HCT116 (cell line): ENCODE measurements at regions not wholly inside any gene's neighbourhood (a gene's known extent, or its start where the extent isn't known, plus 50 kb on each side); places are given as distances from the start of the nearest gene placed in this dataset.
"Not testable (repeated sequence)": the region's sequence is repeated elsewhere in the genome, so short reads cannot be mapped to it uniquely, and the experiment has no call there.

Experiments used
- ATAC-seq: fragments of 200-7000 bp; cut with Tn5 transposase; 2 replicates; pipeline ENCODE4 v1.9.1; 2020; ENCODE audit warnings: mild to moderate bottlenecking, moderate library complexity
- BruUV-seq: library from RNA; stranded (reverse); fragments of 400-500 nt; replicated peaks from 2 replicates; lab custom pipeline; 2021; lab: Mats Ljungman, UMichigan
- CTCF ChIA-PET: fragments of 300-600 bp; sonication (Branson Sonifier 250); formaldehyde crosslinking; loops from one replicate; lab custom pipeline; 2021; ENCODE audit warnings: antibody characterized with exemption; lab: Charles Lee
- POLR2A ChIA-PET: fragments of 300-600, 350-600 bp; sonication (Branson Sonifier 250); formaldehyde crosslinking; loops from one replicate; lab custom pipeline; 2021; ENCODE audit warnings: antibody characterized with exemption; lab: Charles Lee
- RAD21 ChIA-PET, 2 experiments: fragments of 300-600 bp; sonication (Branson Sonifier 250); formaldehyde crosslinking; loops; one replicate each; lab custom pipeline; 2023; ENCODE audit warnings: low total read pairs in 2 of 2; ENCODE audit not compliant: uncharacterized antibody in 2 of 2, unreplicated experiment in 2 of 2, low non-redundant PET in 1 of 2; lab: Charles Lee
- DNase-seq: peaks from one replicate; pipeline ENCODE4 v3.0.0-alpha.2; 2010; ENCODE audit warnings: low read depth, low spot score
- H2AFZ ChIP-seq: fragments of 200-600 bp; shearing (Covaris generic), sonication (generic); 2 replicates; pipeline ENCODE4 v1.6.1; 2017; ENCODE audit warnings: low read depth, mixed run types, mixed read lengths, antibody characterized with exemption, low read length; ENCODE audit not compliant: poor library complexity, severe bottlenecking
- H3K27ac ChIP-seq: 2 replicates; pipeline ENCODE4 v1.5.1; 2012; ENCODE audit warnings: low read depth, low read length
- H3K27me3 ChIP-seq: fragments of 200-600 bp; sonication (generic); 2 replicates; pipeline ENCODE4 v1.6.1; 2016; ENCODE audit warnings: mixed run types, low read length, mixed read lengths; ENCODE audit not compliant: insufficient read depth
- H3K36me3 ChIP-seq, 2 experiments: fragments of 200-500 bp in 1 of 2; fragments of 200-600 bp in 1 of 2; sonication (Bioruptor generic) in 1 of 2; sonication (generic) in 1 of 2; 2 replicates each; pipeline versions ENCODE4 v1.5.1 to v1.6.1; 2014 to 2016; ENCODE audit warnings: low read length in 2 of 2, inconsistent platforms in 1 of 2, mixed read lengths in 1 of 2, mixed run types in 1 of 2; ENCODE audit not compliant: insufficient read depth in 2 of 2, control insufficient read depth in 1 of 2
- H3K4me1 ChIP-seq, 2 experiments: fragments of 200-600 bp in 1 of 2; sonication (generic) in 1 of 2; 2 replicates each; pipeline versions ENCODE4 v1.5.1 to v1.6.1; 2012 to 2017; ENCODE audit warnings: low read length in 2 of 2, inconsistent platforms in 1 of 2, mild to moderate bottlenecking in 1 of 2, mixed read lengths in 1 of 2, mixed run types in 1 of 2, moderate library complexity in 1 of 2; ENCODE audit not compliant: insufficient read depth in 2 of 2, control insufficient read depth in 1 of 2
- H3K4me2 ChIP-seq: fragments of 200-600 bp; sonication (generic); 2 replicates; pipeline ENCODE4 v1.6.1; 2017; ENCODE audit warnings: mixed run types, low read length, mixed read lengths
- H3K4me3 ChIP-seq, 2 experiments: fragments of 200-600 bp in 1 of 2; sonication (generic) in 1 of 2; replicated peaks in 1 of 2; 2 replicates each; pipeline ENCODE4 v1.5.1; 2011 to 2016; ENCODE audit warnings: low read length in 2 of 2, control low read depth in 1 of 2, low read depth in 1 of 2, mild to moderate bottlenecking in 1 of 2, mixed read lengths in 1 of 2, mixed run types in 1 of 2
- H3K79me2 ChIP-seq: fragments of 200-600 bp; sonication (generic); 2 replicates; pipeline ENCODE4 v1.6.1; 2017; ENCODE audit warnings: mild to moderate bottlenecking, mixed run types, low read length, moderate library complexity, mixed read lengths; ENCODE audit not compliant: insufficient read depth
- H3K9ac ChIP-seq: fragments of 200-600 bp; sonication (generic); 2 replicates; pipeline ENCODE4 v1.6.1; 2016; ENCODE audit warnings: low read length, mixed read lengths
- H3K9me2 ChIP-seq: fragments of 200-600 bp; sonication (generic), shearing (Covaris generic); 2 replicates; pipeline ENCODE4 v1.6.1; 2017; ENCODE audit warnings: mixed run types, mild to moderate bottlenecking, moderate library complexity; ENCODE audit not compliant: insufficient read depth
- H3K9me3 ChIP-seq, 2 experiments: fragments of 200-500 bp in 1 of 2; fragments of 200-600 bp in 1 of 2; sonication (Bioruptor generic) in 1 of 2; sonication (generic) in 1 of 2; 2 replicates each; pipeline ENCODE4 v1.6.1; 2014 to 2017; ENCODE audit warnings: low read length in 2 of 2, mixed read lengths in 2 of 2, inconsistent platforms in 1 of 2, low read depth in 1 of 2, mild to moderate bottlenecking in 1 of 2, mixed run types in 1 of 2, moderate library complexity in 1 of 2; ENCODE audit not compliant: control insufficient read depth in 1 of 2, insufficient read depth in 1 of 2
- H4K20me1 ChIP-seq: fragments of 200-600 bp; sonication (generic), shearing (Covaris generic); 2 replicates; pipeline ENCODE4 v1.6.1; 2017; ENCODE audit warnings: mixed run types, mild to moderate bottlenecking, moderate library complexity; ENCODE audit not compliant: insufficient read depth
- CEBPB ChIP-seq: IDR thresholded peaks from 2 replicates; pipeline ENCODE4 v1.6.1; 2012; ENCODE audit warnings: low read depth
- ELF1 ChIP-seq: IDR thresholded peaks from 2 replicates; pipeline ENCODE4 v1.6.1; 2012; ENCODE audit warnings: low read depth, borderline replicate concordance
- EZH2 ChIP-seq: fragments of 200-600 bp; sonication (generic); IDR thresholded peaks from 2 replicates; pipeline ENCODE4 v1.6.1; 2017; ENCODE audit warnings: antibody characterized with exemption, mixed run types
- EZH2phosphoT487 ChIP-seq: fragments of 200-600 bp; IDR thresholded peaks from 2 replicates; pipeline ENCODE4 v1.6.1; 2018; ENCODE audit warnings: antibody characterized with exemption, borderline replicate concordance
- FOSL1 ChIP-seq: IDR thresholded peaks from 2 replicates; pipeline ENCODE4 v1.6.1; 2012; ENCODE audit warnings: low read depth
- JUND ChIP-seq: IDR thresholded peaks from 2 replicates; pipeline ENCODE4 v1.6.1; 2012
- MAX ChIP-seq: IDR thresholded peaks from 2 replicates; pipeline ENCODE4 v1.6.1; 2012
- POLR2A ChIP-seq: IDR thresholded peaks from 2 replicates; pipeline ENCODE4 v1.7.0; 2011; ENCODE audit warnings: borderline replicate concordance; ENCODE audit not compliant: insufficient read depth, insufficient read length; ENCODE audit errors: extremely low read depth
- POLR2AphosphoS5 ChIP-seq: IDR thresholded peaks from 2 replicates; pipeline ENCODE4 v1.6.1; 2011; ENCODE audit warnings: mild to moderate bottlenecking, low read depth, low read length, moderate library complexity
- RAD21 ChIP-seq: IDR thresholded peaks from 2 replicates; pipeline ENCODE4 v1.6.1; 2012; ENCODE audit warnings: low read depth, mild to moderate bottlenecking
- SRF ChIP-seq: IDR thresholded peaks from 2 replicates; pipeline ENCODE4 v1.6.1; 2012; ENCODE audit warnings: low read depth
- YY1 ChIP-seq: IDR thresholded peaks from 2 replicates; pipeline ENCODE4 v1.6.1; 2011; ENCODE audit warnings: low read length, low read depth, moderate library complexity, mild to moderate bottlenecking; ENCODE audit not compliant: insufficient replicate concordance; ENCODE audit errors: extremely low read depth
- ZBTB33 ChIP-seq: IDR thresholded peaks from 2 replicates; pipeline ENCODE4 v1.6.1; 2011; ENCODE audit warnings: mild to moderate bottlenecking, low read length, moderate library complexity; ENCODE audit not compliant: insufficient replicate concordance; ENCODE audit errors: extremely low read depth
- ZNF274 ChIP-seq: fragments of 200-500 bp; sonication (Bioruptor generic); IDR thresholded peaks from 2 replicates; pipeline ENCODE4 v1.6.1; 2014; ENCODE audit warnings: mild to moderate bottlenecking, low read depth, low read length, inconsistent platforms
- intact Hi-C: fragments of 100-400 bp; cut with micrococcal nuclease; formaldehyde crosslinking; loops from 2 replicates; pipeline ENCODE4 v1.10.0; 2022
- TF ChIP-seq, protein P1 (sequence below): IDR thresholded peaks from 2 replicates; pipeline ENCODE4 v1.6.1; 2012

- H2AFZ ChIP-seq, result no peak overlapping the region
These were observed 928.7 kb downstream of the DIPK2A start for GRCh38 chr3:144900366-144900765.

GRCh38 chr3:144907581-144907980, 936.0 kb downstream of the DIPK2A start:
- H3K9me3 ChIP-seq, H3K36me3 ChIP-seq, H3K4me2 ChIP-seq, ATAC-seq, RAD21 ChIA-PET, intact Hi-C loops, H3K27ac ChIP-seq, H2AFZ ChIP-seq, DNase-seq, CTCF ChIA-PET, H3K4me3 ChIP-seq, H3K27me3 ChIP-seq, H3K4me1 ChIP-seq, H3K9ac ChIP-seq, H3K79me2 ChIP-seq, BruUV-seq, POLR2A ChIA-PET, H4K20me1 ChIP-seq, H3K9me2 ChIP-seq: not testable (repeated sequence)

More at GRCh38 chr3:144900366-144900765, 928.7 kb downstream of the DIPK2A start:
- H3K27ac ChIP-seq, result no peak overlapping the region
- CTCF ChIA-PET, result no interaction called here
- no peaks in the 10 kb centered on the region for H3K4me1 ChIP-seq
- TF ChIP-seq ZNF274 (no peak), FOSL1 (no peak), ELF1 (no peak), YY1 (no peak), EZH2phosphoT487 (no peak), POLR2AphosphoS5 (no peak), JUND (no peak), RAD21 (no peak), MAX (no peak), ZBTB33 (no peak), CEBPB (no peak), POLR2A (no peak), SRF (no peak), EZH2 (no peak)
- TF ChIP-seq, protein P1, sequence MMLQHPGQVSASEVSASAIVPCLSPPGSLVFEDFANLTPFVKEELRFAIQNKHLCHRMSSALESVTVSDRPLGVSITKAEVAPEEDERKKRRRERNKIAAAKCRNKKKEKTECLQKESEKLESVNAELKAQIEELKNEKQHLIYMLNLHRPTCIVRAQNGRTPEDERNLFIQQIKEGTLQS, result no peak
- TF ChIP-seq, all 23 proteins: peak for 0
- ChIA-PET POLR2A (no interaction called here), RAD21 (no interaction called here)
- H3K79me2 ChIP-seq, result no peaks in the 10 kb centered on the region
- H3K9ac ChIP-seq, result no peak overlapping the region
- no peak overlapping the region for H3K4me2 ChIP-seq
- ATAC-seq, result no peak
- DNase-seq, result no peak
- no peaks in the 10 kb centered on the region for H3K27me3 ChIP-seq
- intact Hi-C loops, result no loop called here
- no peak overlapping the region for H3K4me3 ChIP-seq
- H4K20me1 ChIP-seq, result no peaks in the 10 kb centered on the region; the same call in 1 of the 2 replicates
- H3K9me3 ChIP-seq, result no peaks in the 10 kb centered on the region
- no peaks in the 10 kb centered on the region for H3K36me3 ChIP-seq
- no peaks in the 10 kb centered on the region for H3K9me2 ChIP-seq
- BruUV-seq, result no TSS peak
